Lower lobe of right lung (tissue), 2 donors: ENCODE measurements at regions not wholly inside any gene's neighbourhood (a gene's known extent, or its start where the extent isn't known, plus 50 kb on each side); places are given as distances from the start of the nearest gene placed in this dataset.
A peak's percentile ranks its signal among the peaks of the same experiment; 100 is the strongest.

Source experiments
- ATAC-seq, 2 donors: fragments of 200-7000 bp; cut with Tn5 transposase; one replicate each; pipeline ENCODE4 v1.9.1; 2020 to 2022; ENCODE audit warnings: mild to moderate bottlenecking in 2 of 2, moderate library complexity in 2 of 2
- DNase-seq: peaks from one replicate; pipeline ENCODE4 v3.0.0-alpha.2; 2020
- H3K27ac ChIP-seq: fragments of 200-600 bp; one replicate; pipeline ENCODE4 v1.8.0; 2022
- H3K27me3 ChIP-seq: fragments of 200-600 bp; one replicate; pipeline ENCODE4 v1.8.0; 2022; ENCODE audit warnings: low read depth
- H3K36me3 ChIP-seq: fragments of 200-600 bp; one replicate; pipeline ENCODE4 v1.8.0; 2022; ENCODE audit warnings: mild to moderate bottlenecking
- H3K4me1 ChIP-seq: fragments of 200-600 bp; one replicate; pipeline ENCODE4 v1.8.0; 2022
- H3K4me3 ChIP-seq: fragments of 200-600 bp; one replicate; pipeline ENCODE4 v1.8.0; 2022; ENCODE audit warnings: mild to moderate bottlenecking
- H3K9me3 ChIP-seq: fragments of 200-600 bp; one replicate; pipeline ENCODE4 v1.8.0; 2022
- intact Hi-C: fragments of 100-400 bp; cut with DNase I; formaldehyde crosslinking; loops from one replicate; pipeline ENCODE4 v1.11.0; 2022
- TF ChIP-seq, protein P1 (sequence below): fragments of 200-600 bp; IDR thresholded peaks from one replicate; pipeline ENCODE4 v1.8.0; 2022; ENCODE audit warnings: antibody characterized with exemption, mild to moderate bottlenecking
- donor health status: DM: no; HTN: yes; CAD: no; lungs with severe emphysema.

- Histone ChIP-seq H3K27ac (no peak overlapping the region), H3K9me3 (no peaks in the 10 kb centered on the region), H3K4me3 (no peak overlapping the region), H3K36me3 (no peaks in the 10 kb centered on the region), H3K27me3 (no peaks in the 10 kb centered on the region), H3K4me1 (peaks cover 5% of the 10 kb centered on the region)
- DNase-seq (no peak), ATAC-seq (peak; percentile 40 to 48)
- intact Hi-C loops, result no loop called here
- TF ChIP-seq, protein P1, sequence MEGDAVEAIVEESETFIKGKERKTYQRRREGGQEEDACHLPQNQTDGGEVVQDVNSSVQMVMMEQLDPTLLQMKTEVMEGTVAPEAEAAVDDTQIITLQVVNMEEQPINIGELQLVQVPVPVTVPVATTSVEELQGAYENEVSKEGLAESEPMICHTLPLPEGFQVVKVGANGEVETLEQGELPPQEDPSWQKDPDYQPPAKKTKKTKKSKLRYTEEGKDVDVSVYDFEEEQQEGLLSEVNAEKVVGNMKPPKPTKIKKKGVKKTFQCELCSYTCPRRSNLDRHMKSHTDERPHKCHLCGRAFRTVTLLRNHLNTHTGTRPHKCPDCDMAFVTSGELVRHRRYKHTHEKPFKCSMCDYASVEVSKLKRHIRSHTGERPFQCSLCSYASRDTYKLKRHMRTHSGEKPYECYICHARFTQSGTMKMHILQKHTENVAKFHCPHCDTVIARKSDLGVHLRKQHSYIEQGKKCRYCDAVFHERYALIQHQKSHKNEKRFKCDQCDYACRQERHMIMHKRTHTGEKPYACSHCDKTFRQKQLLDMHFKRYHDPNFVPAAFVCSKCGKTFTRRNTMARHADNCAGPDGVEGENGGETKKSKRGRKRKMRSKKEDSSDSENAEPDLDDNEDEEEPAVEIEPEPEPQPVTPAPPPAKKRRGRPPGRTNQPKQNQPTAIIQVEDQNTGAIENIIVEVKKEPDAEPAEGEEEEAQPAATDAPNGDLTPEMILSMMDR, result no peak
Measured at GRCh38 chr20:50434653-50435396, 75.4 kb upstream of the PTPN1 start.

DNA sequence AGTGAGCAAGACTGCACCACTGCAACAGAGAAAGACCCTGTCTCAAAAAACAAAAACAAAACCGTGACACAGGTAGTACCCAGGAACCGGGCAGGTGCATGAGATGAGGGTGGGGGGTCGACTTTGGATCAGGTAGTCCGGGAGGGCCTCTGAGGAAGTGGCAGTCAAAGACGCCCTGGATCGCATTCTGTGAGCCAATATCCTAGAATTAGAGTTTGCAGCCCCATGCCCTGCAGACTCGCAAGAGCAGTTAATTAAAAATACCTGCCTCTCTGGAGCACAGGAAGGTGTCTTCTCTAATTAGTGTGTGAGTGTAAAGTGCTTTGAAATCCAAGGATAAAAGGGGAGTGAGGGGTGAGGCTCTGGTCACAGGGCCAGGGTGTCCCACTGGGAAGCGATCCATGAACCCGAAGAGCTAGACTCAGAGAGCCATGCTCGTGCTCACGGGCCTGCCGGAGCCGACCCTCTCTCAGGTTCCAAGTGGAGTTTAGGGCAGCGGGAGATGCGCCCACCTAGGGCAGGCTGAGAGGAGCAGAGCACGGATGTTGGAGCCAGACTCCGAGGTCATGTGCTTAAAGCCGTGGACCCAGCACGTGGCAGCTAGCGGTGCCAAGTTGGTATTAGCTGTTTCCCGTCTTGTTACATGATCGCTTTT is 74.7 kb upstream of the PTPN1 start:
- no peak overlapping the region for H3K27ac ChIP-seq

GRCh38 chr20:50436052-50436656 is 74.0 kb upstream of the PTPN1 start:
- no peaks in the 10 kb centered on the region for H3K27me3 ChIP-seq
- H3K4me3 ChIP-seq, result no peak overlapping the region
- H3K36me3 ChIP-seq, result no peaks in the 10 kb centered on the region
- peaks cover 12% of the 10 kb centered on the region for H3K4me1 ChIP-seq
- no peaks in the 10 kb centered on the region for H3K9me3 ChIP-seq
- ATAC-seq (no peak), DNase-seq (no peak)
- intact Hi-C loops, result no loop called here
- no peak overlapping the region for H3K27ac ChIP-seq
- TF ChIP-seq, protein P1, result no peak

More for the DNA sequence above, 74.7 kb upstream of the PTPN1 start:
- TF ChIP-seq, protein P1, result no peak
- DNase-seq (no peak), ATAC-seq (no peak)
- Histone ChIP-seq H3K36me3 (no peaks in the 10 kb centered on the region), H3K4me1 (peaks cover 8% of the 10 kb centered on the region), H3K4me3 (no peak overlapping the region), H3K27me3 (no peaks in the 10 kb centered on the region), H3K9me3 (no peaks in the 10 kb centered on the region)
- intact Hi-C loops, result no loop called here

DNA sequence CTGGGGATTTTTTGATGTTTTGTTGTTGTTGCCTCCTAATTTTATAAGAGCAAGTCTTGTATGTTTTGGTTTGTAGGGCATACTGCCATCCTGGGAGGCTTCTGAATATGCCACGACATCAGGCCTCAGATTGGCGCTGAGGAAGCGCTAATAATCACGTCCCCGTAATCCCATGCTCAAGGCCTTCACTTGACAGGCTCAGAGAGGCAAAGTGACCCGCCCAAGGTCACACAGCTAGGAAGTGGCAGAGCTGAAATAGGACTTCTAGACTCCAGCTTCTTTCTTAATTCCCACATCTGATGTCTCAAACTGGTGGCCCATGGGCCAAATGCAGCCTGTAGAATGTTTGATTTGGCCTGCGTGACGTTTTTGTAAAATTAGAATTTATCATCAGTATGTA is 73.5 kb upstream of the PTPN1 start:
- H3K27ac ChIP-seq, result no peak overlapping the region

DNA sequence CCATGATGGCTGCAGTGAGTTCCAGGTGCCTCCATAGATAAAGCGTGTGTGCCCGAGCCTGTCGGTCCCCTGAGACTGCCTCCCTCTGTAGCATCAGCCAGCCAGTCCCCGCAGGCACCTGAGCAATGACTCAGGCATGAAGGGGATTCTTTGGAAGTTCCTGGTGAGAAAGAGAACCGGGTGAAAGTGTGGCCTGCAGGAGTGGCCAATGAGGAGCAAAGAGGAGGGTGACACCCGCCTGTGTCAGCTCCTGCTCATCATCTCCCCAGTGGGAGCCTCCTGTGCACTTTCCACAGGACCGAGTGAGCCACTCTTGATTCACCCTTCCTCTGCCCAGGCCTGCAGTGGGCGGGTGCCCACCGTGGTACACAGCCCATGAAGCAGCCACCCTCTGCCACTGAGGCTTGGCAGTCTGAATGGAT is 71.2 kb upstream of the PTPN1 start:
- DNase-seq, result no peak
- no peak overlapping the region for H3K4me3 ChIP-seq
- H3K4me1 ChIP-seq, result peaks cover 32% of the 10 kb centered on the region
- H3K9me3 ChIP-seq, result no peaks in the 10 kb centered on the region
- H3K27me3 ChIP-seq, result no peaks in the 10 kb centered on the region
- no peaks in the 10 kb centered on the region for H3K36me3 ChIP-seq
- H3K27ac ChIP-seq, result no peak overlapping the region
- ATAC-seq, result no peak
- intact Hi-C loops, result no loop called here
- TF ChIP-seq, protein P1, result no peak

More for the DNA sequence above, 73.5 kb upstream of the PTPN1 start:
- intact Hi-C loops, result no loop called here
- TF ChIP-seq, protein P1, result no peak
- ATAC-seq, result no peak
- H3K9me3 ChIP-seq, result no peaks in the 10 kb centered on the region
- H3K36me3 ChIP-seq, result no peaks in the 10 kb centered on the region
- H3K4me3 ChIP-seq, result no peak overlapping the region
- no peaks in the 10 kb centered on the region for H3K27me3 ChIP-seq
- DNase-seq, result no peak
- peaks cover 17% of the 10 kb centered on the region for H3K4me1 ChIP-seq
